PC-3 (cell line): ENCODE measurements at regions not wholly inside any gene's neighbourhood (a gene's known extent, or its start where the extent isn't known, plus 50 kb on each side); places are given as distances from the start of the nearest gene placed in this dataset.

Experiments used
- EZH2 ChIP-seq: fragments of 300-600 bp; sonication (generic); IDR thresholded peaks from one replicate; pipeline ENCODE4 v1.6.1; 2017; ENCODE audit warnings: antibody characterized with exemption, mild to moderate bottlenecking, low read length; ENCODE audit not compliant: unreplicated experiment
- EZH2phosphoT487 ChIP-seq: fragments of 300-600 bp; sonication (generic); IDR thresholded peaks from 2 replicates; pipeline ENCODE4 v1.6.1; 2018; ENCODE audit warnings: mild to moderate bottlenecking, antibody characterized with exemption, low read length, borderline replicate concordance
- TF ChIP-seq, protein P1 (sequence below): fragments of 300-600 bp; sonication (generic); conservative IDR thresholded peaks from 2 replicates; pipeline ENCODE4 v1.5.1; 2017; ENCODE audit warnings: antibody characterized with exemption, low read depth, mild to moderate bottlenecking, low read length

DNA sequence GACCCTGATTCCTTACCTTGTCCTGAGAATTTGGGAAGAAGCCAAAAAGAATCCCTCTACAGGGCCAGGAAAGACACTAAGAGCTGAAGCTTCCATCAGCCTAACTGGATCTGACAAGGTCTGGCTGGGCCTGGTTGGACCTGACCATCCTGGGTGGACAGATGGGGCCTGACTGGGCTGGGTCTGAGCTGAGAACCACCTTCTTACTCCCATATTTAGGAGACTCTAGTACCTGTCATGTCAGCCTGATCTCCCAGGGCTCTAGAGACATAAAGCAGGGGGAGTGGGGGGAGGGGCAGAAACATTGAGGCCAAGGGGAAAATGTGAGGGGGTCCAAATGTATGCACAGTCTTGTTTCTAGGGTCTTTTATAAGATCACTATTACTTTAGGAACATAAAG is 129.9 kb downstream of the BUD13 start:
- TF ChIP-seq, protein P1, sequence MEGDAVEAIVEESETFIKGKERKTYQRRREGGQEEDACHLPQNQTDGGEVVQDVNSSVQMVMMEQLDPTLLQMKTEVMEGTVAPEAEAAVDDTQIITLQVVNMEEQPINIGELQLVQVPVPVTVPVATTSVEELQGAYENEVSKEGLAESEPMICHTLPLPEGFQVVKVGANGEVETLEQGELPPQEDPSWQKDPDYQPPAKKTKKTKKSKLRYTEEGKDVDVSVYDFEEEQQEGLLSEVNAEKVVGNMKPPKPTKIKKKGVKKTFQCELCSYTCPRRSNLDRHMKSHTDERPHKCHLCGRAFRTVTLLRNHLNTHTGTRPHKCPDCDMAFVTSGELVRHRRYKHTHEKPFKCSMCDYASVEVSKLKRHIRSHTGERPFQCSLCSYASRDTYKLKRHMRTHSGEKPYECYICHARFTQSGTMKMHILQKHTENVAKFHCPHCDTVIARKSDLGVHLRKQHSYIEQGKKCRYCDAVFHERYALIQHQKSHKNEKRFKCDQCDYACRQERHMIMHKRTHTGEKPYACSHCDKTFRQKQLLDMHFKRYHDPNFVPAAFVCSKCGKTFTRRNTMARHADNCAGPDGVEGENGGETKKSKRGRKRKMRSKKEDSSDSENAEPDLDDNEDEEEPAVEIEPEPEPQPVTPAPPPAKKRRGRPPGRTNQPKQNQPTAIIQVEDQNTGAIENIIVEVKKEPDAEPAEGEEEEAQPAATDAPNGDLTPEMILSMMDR = no peak
- TF ChIP-seq EZH2 (no peak), EZH2phosphoT487 (no peak)
